Keratinocyte (primary cell): ENCODE measurements at regions not wholly inside any gene's neighbourhood (a gene's known extent, or its start where the extent isn't known, plus 50 kb on each side); places are given as distances from the start of the nearest gene placed in this dataset.

Experiments
- DNase-seq: peaks from one replicate; pipeline ENCODE4 v3.0.0-alpha.2; 2011; ENCODE audit warnings: low read depth, missing footprints, low spot score
- FAIRE-seq: peaks from 2 replicates; lab custom pipeline; 2011; peaks lifted over from hg19 to GRCh38; lab: Jason Lieb, UNC
- H2AFZ ChIP-seq: 2 replicates; pipeline ENCODE4 v1.6.0; 2012; ENCODE audit warnings: low read length, control low read depth, inconsistent platforms; ENCODE audit not compliant: control insufficient read depth
- H3K27ac ChIP-seq: 2 replicates; pipeline ENCODE4 v1.5.1; 2011; ENCODE audit warnings: low read length; ENCODE audit not compliant: control insufficient read depth, insufficient read depth
- H3K27me3 ChIP-seq: 3 replicates; pipeline ENCODE4 v1.6.0; 2011; ENCODE audit warnings: low read length; ENCODE audit not compliant: control insufficient read depth, insufficient read depth; ENCODE audit errors: extremely low read depth
- H3K36me3 ChIP-seq, 2 experiments: 2 replicates in 1 of 2; 3 replicates in 1 of 2; pipeline ENCODE4 v1.5.1; 2011; ENCODE audit warnings: low read length in 2 of 2, mild to moderate bottlenecking in 1 of 2; ENCODE audit not compliant: control insufficient read depth in 2 of 2, insufficient read depth in 2 of 2; ENCODE audit errors: extremely low read depth in 1 of 2
- H3K4me1 ChIP-seq: 3 replicates; pipeline ENCODE4 v1.5.1; 2011; ENCODE audit warnings: low read length; ENCODE audit not compliant: control insufficient read depth, insufficient read depth; ENCODE audit errors: extremely low read depth
- H3K4me2 ChIP-seq: 3 replicates; pipeline ENCODE4 v1.6.0; 2011; ENCODE audit warnings: low read depth, low read length; ENCODE audit not compliant: control insufficient read depth, insufficient read depth; ENCODE audit errors: extremely low read depth
- H3K4me3 ChIP-seq, 3 experiments: fragments of 200-600 bp in 1 of 3; sonication (generic) in 1 of 3; 2 replicates in 2 of 3; 3 replicates in 1 of 3; pipeline ENCODE4 v1.5.1; 2011 to 2016; ENCODE audit warnings: low read length in 3 of 3, mild to moderate bottlenecking in 3 of 3, control low read depth in 2 of 3, inconsistent platforms in 1 of 3, low read depth in 1 of 3, mixed read lengths in 1 of 3, mixed run types in 1 of 3, moderate library complexity in 1 of 3; ENCODE audit not compliant: control insufficient read depth in 2 of 3, insufficient read depth in 2 of 3; ENCODE audit errors: extremely low read depth in 1 of 3
- H3K79me2 ChIP-seq: 2 replicates; pipeline ENCODE4 v1.6.0; 2012; ENCODE audit warnings: low read length; ENCODE audit not compliant: control insufficient read depth, insufficient read depth
- H3K9ac ChIP-seq: 3 replicates; pipeline ENCODE4 v1.6.0; 2011; ENCODE audit warnings: low read length; ENCODE audit not compliant: control insufficient read depth, insufficient read depth; ENCODE audit errors: extremely low read depth
- H3K9me1 ChIP-seq: 3 replicates; pipeline ENCODE4 v1.6.0; 2011; ENCODE audit warnings: low read length; ENCODE audit not compliant: control insufficient read depth, insufficient read depth; ENCODE audit errors: extremely low read depth
- H3K9me3 ChIP-seq: 2 replicates; pipeline ENCODE4 v1.5.1; 2012; ENCODE audit warnings: low read depth, low read length; ENCODE audit not compliant: control insufficient read depth
- H4K20me1 ChIP-seq: 3 replicates; pipeline ENCODE4 v1.6.0; 2011; ENCODE audit warnings: low read length; ENCODE audit not compliant: control insufficient read depth, insufficient read depth; ENCODE audit errors: extremely low read depth
- CTCF ChIP-seq, 3 experiments: IDR thresholded peaks in 1 of 3; conservative IDR thresholded peaks in 1 of 3; optimal IDR thresholded peaks in 1 of 3; 2 replicates in 2 of 3; 3 replicates in 1 of 3; pipeline versions ENCODE3 to v1.5.1; 2011; ENCODE audit warnings: low read length in 3 of 3, mild to moderate bottlenecking in 3 of 3, moderate library complexity in 2 of 3, control low read depth in 1 of 3, inconsistent platforms in 1 of 3; ENCODE audit not compliant: insufficient read depth in 2 of 3; ENCODE audit errors: extremely low read depth in 1 of 3
- EZH2 ChIP-seq: IDR thresholded peaks from one replicate; pipeline ENCODE4 v1.6.1; 2012; ENCODE audit warnings: inconsistent platforms, mild to moderate bottlenecking, low read length, moderate library complexity
- dilution Hi-C: fragments of 300-500 bp; cut with MboI; formaldehyde crosslinking; loops from one replicate; pipeline ENCODE4 v1.7.0; 2020; ENCODE audit warnings: low sequenced_read_pairs; ENCODE audit not compliant: extremely low pct_ligation_motif_present

DNA sequence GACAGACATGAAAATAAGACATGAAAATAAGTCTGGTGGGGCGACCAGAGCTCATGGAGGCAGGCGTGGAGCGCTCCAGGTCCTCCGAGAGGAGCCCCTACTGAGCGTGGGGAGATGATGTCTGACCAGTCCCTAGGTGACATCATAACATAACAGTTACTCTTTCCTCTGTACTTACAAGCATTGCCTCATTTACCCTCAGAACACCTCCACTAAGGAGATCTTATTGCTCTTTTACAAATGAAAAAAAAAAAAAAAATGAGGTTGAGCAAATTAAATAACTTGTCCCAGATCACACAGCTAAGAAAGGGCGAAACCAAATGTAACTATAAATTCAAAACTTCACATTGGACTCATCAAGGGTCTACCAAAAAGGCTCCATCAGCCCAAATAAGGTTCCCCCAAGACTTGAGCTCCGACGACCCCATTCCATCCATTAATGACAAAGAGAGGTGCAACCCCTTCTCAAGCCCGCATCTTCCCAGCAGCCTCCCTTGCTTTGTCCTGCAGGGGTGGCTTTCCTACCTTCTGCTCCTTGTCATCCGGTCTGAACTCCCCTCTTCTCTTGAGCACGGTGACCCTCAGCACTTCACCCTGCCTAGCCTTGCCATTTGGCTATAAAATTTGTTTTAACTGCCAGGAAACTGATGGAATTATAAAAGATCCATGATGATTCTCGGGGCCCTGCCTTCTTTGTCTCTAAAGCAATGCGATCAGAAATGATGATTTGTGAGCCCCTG is 246.7 kb downstream of the DHX15 start:
- no peaks in the 10 kb centered on the region for H4K20me1 ChIP-seq
- no peaks in the 10 kb centered on the region for H3K27me3 ChIP-seq
- H3K4me1 ChIP-seq, result no peaks in the 10 kb centered on the region
- H3K4me2 ChIP-seq, result no peak overlapping the region
- TF ChIP-seq EZH2 (no peak), CTCF (optimal IDR thresholded peaks at IDR 0.05 in 1 of 3, IDR thresholded peaks at IDR 0.05 in 1 of 3, conservative IDR thresholded peaks at IDR 0.05 in 1 of 3; ENCODE audit: extremely low read depth in 1 of 3, insufficient read depth in 2 of 3, low read length in 3 of 3) (no peak)
- H3K36me3 ChIP-seq, result no peaks in the 10 kb centered on the region
- no peak overlapping the region for H2AFZ ChIP-seq
- dilution Hi-C loops, result no loop called here
- no peaks in the 10 kb centered on the region for H3K9me1 ChIP-seq
- no peaks in the 10 kb centered on the region for H3K79me2 ChIP-seq
- H3K4me3 ChIP-seq, result no peak overlapping the region
- FAIRE-seq, result no peak
- no peaks in the 10 kb centered on the region for H3K9me3 ChIP-seq
- H3K9ac ChIP-seq, result no peak overlapping the region
- no peak for DNase-seq
- no peak overlapping the region for H3K27ac ChIP-seq

DNA sequence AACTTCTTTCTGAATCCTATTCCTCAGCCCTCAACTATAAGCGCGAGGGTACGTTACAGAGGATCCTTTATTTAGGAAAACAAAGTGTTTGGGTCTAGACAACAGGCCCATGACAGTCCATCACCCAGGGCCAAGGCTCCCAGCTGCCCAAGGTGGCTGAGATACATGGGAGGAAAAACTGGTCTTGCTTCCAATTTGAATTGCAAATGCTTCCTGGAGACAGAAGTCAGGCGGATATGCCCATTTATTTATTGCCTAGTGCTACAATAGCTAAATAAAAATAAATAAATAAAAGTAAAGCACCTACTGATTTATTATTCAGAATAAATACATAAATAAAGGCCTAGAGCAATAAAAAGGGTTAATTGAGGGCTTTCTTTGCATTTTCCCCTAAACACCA is 248.7 kb downstream of the DHX15 start:
- H3K27me3 ChIP-seq, result no peaks in the 10 kb centered on the region
- H3K4me1 ChIP-seq, result no peaks in the 10 kb centered on the region
- H3K4me2 ChIP-seq, result no peak overlapping the region

More for the DNA sequence above, 248.7 kb downstream of the DHX15 start:
- Histone ChIP-seq H4K20me1 (no peaks in the 10 kb centered on the region), H3K9ac (no peak overlapping the region), H3K9me3 (no peaks in the 10 kb centered on the region), H3K36me3 (no peaks in the 10 kb centered on the region), H2AFZ (no peak overlapping the region), H3K79me2 (no peaks in the 10 kb centered on the region), H3K4me3 (no peak overlapping the region), H3K27ac (no peak overlapping the region), H3K9me1 (no peaks in the 10 kb centered on the region)
- TF ChIP-seq CTCF (optimal IDR thresholded peaks at IDR 0.05 in 1 of 3, IDR thresholded peaks at IDR 0.05 in 1 of 3, conservative IDR thresholded peaks at IDR 0.05 in 1 of 3; ENCODE audit: extremely low read depth in 1 of 3, insufficient read depth in 2 of 3, low read length in 3 of 3) (no peak), EZH2 (no peak)
- FAIRE-seq, result no peak
- dilution Hi-C loops, result no loop called here
- DNase-seq, result no peak
